ENCODE measurements at regions not wholly inside any gene's neighbourhood (a gene's known extent, or its start where the extent isn't known, plus 50 kb on each side); places are given as distances from the start of the nearest gene placed in this dataset.
"Not testable (repeated sequence)": the region's sequence is repeated elsewhere in the genome, so short reads cannot be mapped to it uniquely, and the experiment has no call there.

GRCh38 chr10:106019559-106019958 lies 1144.9 kb downstream of the SORCS1 start:
- H3K4me1 ChIP-seq (ENCODE audit: control insufficient read depth, insufficient read depth, low read length); H3K9ac ChIP-seq (ENCODE audit: low read length); DNase-seq (ENCODE audit: low read depth); H3K27me3 ChIP-seq (replicated peaks; ENCODE audit: control insufficient read depth, insufficient read depth, low read length); H3K36me3 ChIP-seq (ENCODE audit: control insufficient read depth, insufficient read depth, low read length, severe bottlenecking); H3K9me3 ChIP-seq (ENCODE audit: control insufficient read depth, low read length); H3K4me3 ChIP-seq (ENCODE audit: low read length): not testable (repeated sequence)

GRCh38 chr10:106015369-106016199 lies 1148.9 kb downstream of the SORCS1 start:
- H3K9me3 ChIP-seq (ENCODE audit: control insufficient read depth, low read length); H3K4me1 ChIP-seq (ENCODE audit: control insufficient read depth, insufficient read depth, low read length); H3K4me3 ChIP-seq (ENCODE audit: low read length); DNase-seq (ENCODE audit: low read depth); H3K9ac ChIP-seq (ENCODE audit: low read length); H3K36me3 ChIP-seq (ENCODE audit: control insufficient read depth, insufficient read depth, low read length, severe bottlenecking); H3K27me3 ChIP-seq (replicated peaks; ENCODE audit: control insufficient read depth, insufficient read depth, low read length): not testable (repeated sequence)

- Histone ChIP-seq H3K9ac (ENCODE audit: low read length) (no peak overlapping the region), H3K4me3 (ENCODE audit: low read length) (no peak overlapping the region)
Measured at GRCh38 chr10:106011250-106011649, 1153.3 kb downstream of the SORCS1 start.

GRCh38 chr10:106000721-106001120 lies 1163.8 kb downstream of the SORCS1 start:
- no peak for DNase-seq (ENCODE audit: low read depth)
- no peak overlapping the region for H3K4me3 ChIP-seq (ENCODE audit: low read length)
- H3K36me3 ChIP-seq (ENCODE audit: control insufficient read depth, insufficient read depth, low read length, severe bottlenecking): no peaks in the 10 kb centered on the region
- H3K27me3 ChIP-seq (replicated peaks; ENCODE audit: control insufficient read depth, insufficient read depth, low read length): no peaks in the 10 kb centered on the region
- H3K9me3 ChIP-seq (ENCODE audit: control insufficient read depth, low read length): no peaks in the 10 kb centered on the region
- H3K4me1 ChIP-seq (ENCODE audit: control insufficient read depth, insufficient read depth, low read length): no peaks in the 10 kb centered on the region
- no peak overlapping the region for H3K9ac ChIP-seq (ENCODE audit: low read length)

More at GRCh38 chr10:106011250-106011649, 1153.3 kb downstream of the SORCS1 start:
- Histone ChIP-seq H3K9me3 (ENCODE audit: control insufficient read depth, low read length) (no peaks in the 10 kb centered on the region), H3K36me3 (ENCODE audit: control insufficient read depth, insufficient read depth, low read length, severe bottlenecking) (no peaks in the 10 kb centered on the region), H3K4me1 (ENCODE audit: control insufficient read depth, insufficient read depth, low read length) (peaks cover 3% of the 10 kb centered on the region), H3K27me3 (replicated peaks; ENCODE audit: control insufficient read depth, insufficient read depth, low read length) (no peaks in the 10 kb centered on the region)
- no peak for DNase-seq (ENCODE audit: low read depth)

- Histone ChIP-seq H3K4me1 (ENCODE audit: control insufficient read depth, insufficient read depth, low read length) (no peaks in the 10 kb centered on the region), H3K9me3 (ENCODE audit: control insufficient read depth, low read length) (no peaks in the 10 kb centered on the region), H3K4me3 (ENCODE audit: low read length) (no peak overlapping the region), H3K36me3 (ENCODE audit: control insufficient read depth, insufficient read depth, low read length, severe bottlenecking) (no peaks in the 10 kb centered on the region), H3K27me3 (replicated peaks; ENCODE audit: control insufficient read depth, insufficient read depth, low read length) (no peaks in the 10 kb centered on the region), H3K9ac (ENCODE audit: low read length) (no peak overlapping the region)
- DNase-seq (ENCODE audit: low read depth): no peak
Measured at GRCh38 chr10:105993609-105994008, 1170.9 kb downstream of the SORCS1 start.

GRCh38 chr10:105992928-105993327 lies 1171.6 kb downstream of the SORCS1 start:
- no peak overlapping the region for H3K4me3 ChIP-seq (ENCODE audit: low read length)
- H3K9ac ChIP-seq (ENCODE audit: low read length): no peak overlapping the region
- no peaks in the 10 kb centered on the region for H3K4me1 ChIP-seq (ENCODE audit: control insufficient read depth, insufficient read depth, low read length)
- no peaks in the 10 kb centered on the region for H3K36me3 ChIP-seq (ENCODE audit: control insufficient read depth, insufficient read depth, low read length, severe bottlenecking)
- no peaks in the 10 kb centered on the region for H3K27me3 ChIP-seq (replicated peaks; ENCODE audit: control insufficient read depth, insufficient read depth, low read length)
- no peak for DNase-seq (ENCODE audit: low read depth)
- H3K9me3 ChIP-seq (ENCODE audit: control insufficient read depth, low read length): no peaks in the 10 kb centered on the region

GRCh38 chr10:105990529-105990928 lies 1174.0 kb downstream of the SORCS1 start:
- no peaks in the 10 kb centered on the region for H3K9me3 ChIP-seq (ENCODE audit: control insufficient read depth, low read length)
- no peak for DNase-seq (ENCODE audit: low read depth)
- H3K4me3 ChIP-seq (ENCODE audit: low read length): no peak overlapping the region
- H3K9ac ChIP-seq (ENCODE audit: low read length): no peak overlapping the region
- H3K4me1 ChIP-seq (ENCODE audit: control insufficient read depth, insufficient read depth, low read length): no peaks in the 10 kb centered on the region
- H3K27me3 ChIP-seq (replicated peaks; ENCODE audit: control insufficient read depth, insufficient read depth, low read length): no peaks in the 10 kb centered on the region
- H3K36me3 ChIP-seq (ENCODE audit: control insufficient read depth, insufficient read depth, low read length, severe bottlenecking): no peaks in the 10 kb centered on the region

- Histone ChIP-seq H3K27me3 (replicated peaks; ENCODE audit: control insufficient read depth, insufficient read depth, low read length) (no peaks in the 10 kb centered on the region), H3K9me3 (ENCODE audit: control insufficient read depth, low read length) (no peaks in the 10 kb centered on the region), H3K36me3 (ENCODE audit: control insufficient read depth, insufficient read depth, low read length, severe bottlenecking) (no peaks in the 10 kb centered on the region), H3K4me3 (ENCODE audit: low read length) (no peak overlapping the region), H3K9ac (ENCODE audit: low read length) (no peak overlapping the region), H3K4me1 (ENCODE audit: control insufficient read depth, insufficient read depth, low read length) (no peaks in the 10 kb centered on the region)
- DNase-seq (ENCODE audit: low read depth): no peak
Measured at GRCh38 chr10:105989995-105990394, 1174.5 kb downstream of the SORCS1 start.

GRCh38 chr10:105988848-105989247 lies 1175.7 kb downstream of the SORCS1 start:
- Histone ChIP-seq H3K27me3 (replicated peaks; ENCODE audit: control insufficient read depth, insufficient read depth, low read length) (no peaks in the 10 kb centered on the region), H3K4me1 (ENCODE audit: control insufficient read depth, insufficient read depth, low read length) (no peaks in the 10 kb centered on the region), H3K4me3 (ENCODE audit: low read length) (no peak overlapping the region), H3K9me3 (ENCODE audit: control insufficient read depth, low read length) (no peaks in the 10 kb centered on the region), H3K9ac (ENCODE audit: low read length) (no peak overlapping the region), H3K36me3 (ENCODE audit: control insufficient read depth, insufficient read depth, low read length, severe bottlenecking) (no peaks in the 10 kb centered on the region)
- DNase-seq (ENCODE audit: low read depth): no peak

GRCh38 chr10:105986912-105987635 lies 1177.4 kb downstream of the SORCS1 start:
- Histone ChIP-seq H3K9me3 (ENCODE audit: control insufficient read depth, low read length) (no peaks in the 10 kb centered on the region), H3K4me3 (ENCODE audit: low read length) (no peak overlapping the region), H3K27me3 (replicated peaks; ENCODE audit: control insufficient read depth, insufficient read depth, low read length) (no peaks in the 10 kb centered on the region), H3K4me1 (ENCODE audit: control insufficient read depth, insufficient read depth, low read length) (no peaks in the 10 kb centered on the region), H3K9ac (ENCODE audit: low read length) (no peak overlapping the region), H3K36me3 (ENCODE audit: control insufficient read depth, insufficient read depth, low read length, severe bottlenecking) (no peaks in the 10 kb centered on the region)
- DNase-seq (ENCODE audit: low read depth): no peak

- no peak overlapping the region for H3K4me3 ChIP-seq (ENCODE audit: low read length)
- no peaks in the 10 kb centered on the region for H3K9me3 ChIP-seq (ENCODE audit: control insufficient read depth, low read length)
- H3K4me1 ChIP-seq (ENCODE audit: control insufficient read depth, insufficient read depth, low read length): no peaks in the 10 kb centered on the region
- no peaks in the 10 kb centered on the region for H3K27me3 ChIP-seq (replicated peaks; ENCODE audit: control insufficient read depth, insufficient read depth, low read length)
- no peak overlapping the region for H3K9ac ChIP-seq (ENCODE audit: low read length)
- no peaks in the 10 kb centered on the region for H3K36me3 ChIP-seq (ENCODE audit: control insufficient read depth, insufficient read depth, low read length, severe bottlenecking)
- DNase-seq (ENCODE audit: low read depth): no peak
Measured at GRCh38 chr10:105986486-105986885, 1178.0 kb downstream of the SORCS1 start.

Data from adipocyte (in vitro differentiated cells).